T-cell (primary cell): ENCODE measurements at regions not wholly inside any gene's neighbourhood (a gene's known extent, or its start where the extent isn't known, plus 50 kb on each side); places are given as distances from the start of the nearest gene placed in this dataset.
"Not testable (repeated sequence)": the region's sequence is repeated elsewhere in the genome, so short reads cannot be mapped to it uniquely, and the experiment has no call there.

ENCODE experiments used
- ATAC-seq, 4 experiments: fragments of 200-7000 bp in 3 of 4; fragments of 150-1000 bp in 1 of 4; cut with Tn5 transposase; replicated peaks in 1 of 4; 1 replicate in 3 of 4; 2 replicates in 1 of 4; pipeline ENCODE4 v1.10.0; 2021; ENCODE audit warnings: moderate library complexity in 3 of 4, mild to moderate bottlenecking in 2 of 4, moderate number of reproducible peaks in 1 of 4
- CTCF ChIA-PET, 2 donors: fragments of 300-600 bp; sonication (Branson Sonifier 250); formaldehyde crosslinking; loops; one replicate each; lab custom pipeline; 2022; ENCODE audit warnings: antibody characterized with exemption in 2 of 2; lab: Charles Lee
- POLR2A ChIA-PET, 2 donors: fragments of 300-600 bp; sonication (Branson Sonifier 250); formaldehyde crosslinking; loops; one replicate each; lab custom pipeline; 2022; ENCODE audit warnings: antibody characterized with exemption in 2 of 2; lab: Charles Lee
- DNase-seq, 35 experiments: peaks; one replicate each; pipeline versions ENCODE4 v3.0.0 to v3.0.0-alpha.2; 2013 to 2023
- H3K27ac ChIP-seq: one replicate; pipeline ENCODE4 v1.5.1; 2013; ENCODE audit warnings: low read length
- H3K27me3 ChIP-seq, 2 experiments: replicated peaks in 1 of 2; 1 replicate in 1 of 2; 2 replicates in 1 of 2; pipeline versions ENCODE4 v1.6.1 to v1.7.0; 2013; ENCODE audit warnings: low read length in 1 of 2, mixed read lengths in 1 of 2; ENCODE audit not compliant: control insufficient read depth in 2 of 2, insufficient read depth in 2 of 2; ENCODE audit errors: extremely low read depth in 1 of 2
- H3K36me3 ChIP-seq, 2 donors: 1 replicate in 1 of 2; 2 replicates in 1 of 2; pipeline versions ENCODE4 v1.6.1 to v1.7.0; 2013; ENCODE audit warnings: low read length in 1 of 2; ENCODE audit not compliant: control insufficient read depth in 2 of 2, insufficient read depth in 1 of 2; ENCODE audit errors: extremely low read depth in 1 of 2
- H3K4me1 ChIP-seq, 2 experiments: 1 replicate in 1 of 2; 2 replicates in 1 of 2; pipeline versions ENCODE4 v1.6.1 to v1.7.0; 2013; ENCODE audit warnings: low read length in 2 of 2, mixed read lengths in 1 of 2; ENCODE audit not compliant: insufficient read depth in 2 of 2, control insufficient read depth in 1 of 2; ENCODE audit errors: extremely low read depth in 1 of 2
- H3K4me3 ChIP-seq, 2 donors: 1 replicate in 1 of 2; 2 replicates in 1 of 2; pipeline versions ENCODE4 v1.5.1 to v1.7.0; 2013; ENCODE audit warnings: mild to moderate bottlenecking in 2 of 2, low read length in 1 of 2, moderate library complexity in 1 of 2; ENCODE audit not compliant: control insufficient read depth in 1 of 2; ENCODE audit errors: extremely low read depth in 1 of 2
- H3K9me3 ChIP-seq: 2 replicates; pipeline ENCODE4 v1.7.0; 2013
- H3K27ac Mint-ChIP-seq, 2 donors: one replicate each; pipeline ENCODE4 v1.8.0; 2020 to 2021; ENCODE audit warnings: mild to moderate bottlenecking in 2 of 2, mixed read lengths in 2 of 2
- H3K27me3 Mint-ChIP-seq, 2 donors: one replicate each; pipeline ENCODE4 v1.8.0; 2021 to 2022; ENCODE audit warnings: mixed read lengths in 2 of 2
- H3K36me3 Mint-ChIP-seq: one replicate; pipeline ENCODE4 v1.8.0; 2021; ENCODE audit warnings: mixed read lengths
- H3K4me1 Mint-ChIP-seq, 3 donors: one replicate each; pipeline ENCODE4 v1.8.0; 2020 to 2022; ENCODE audit warnings: mixed read lengths in 3 of 3, mild to moderate bottlenecking in 1 of 3
- H3K4me3 Mint-ChIP-seq, 3 donors: one replicate each; pipeline ENCODE4 v1.8.0; 2020 to 2022; ENCODE audit warnings: mild to moderate bottlenecking in 3 of 3, mixed read lengths in 3 of 3, moderate library complexity in 3 of 3
- H3K9me3 Mint-ChIP-seq, 3 donors: one replicate each; pipeline ENCODE4 v1.8.0; 2020 to 2022; ENCODE audit warnings: mixed read lengths in 3 of 3
- WGBS: methylation state at CpG from one replicate; pipeline ENCODE4 v1.1.5; 2013; ENCODE audit warnings: missing lambda C conversion rate; ENCODE audit not compliant: insufficient coverage; 5-methylcytosine and 5-hydroxymethylcytosine counted together

DNA sequence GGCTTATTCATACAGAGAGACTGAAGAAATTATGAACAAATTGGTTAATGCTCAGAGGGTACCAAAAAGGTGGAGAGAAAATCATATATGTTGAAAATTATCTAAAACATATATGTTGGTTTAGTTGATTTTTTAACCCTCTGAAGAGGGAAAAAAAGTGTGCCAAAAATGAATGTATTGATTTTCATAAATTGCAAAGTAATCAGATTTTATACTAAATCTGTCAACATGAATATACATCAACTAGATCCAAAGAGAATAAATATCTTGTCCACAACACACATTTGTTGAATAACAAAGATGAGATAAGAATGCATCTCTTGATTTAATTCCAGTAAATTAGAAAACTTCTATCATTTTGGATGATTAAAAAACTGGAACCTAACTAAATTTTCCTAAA, 125.3 kb upstream of the TACR3 start:
- no peak for DNase-seq
- no peak for ATAC-seq
- no peaks in the 10 kb centered on the region for H3K27me3 Mint-ChIP-seq
- POLR2A ChIA-PET, result no interaction called here
- H3K4me1 Mint-ChIP-seq, result no peaks in the 10 kb centered on the region
- peaks cover 2 to 22% (median 22%) of the 10 kb centered on the region in 3 donors for H3K9me3 Mint-ChIP-seq
- Histone ChIP-seq H3K27me3 (no peaks in the 10 kb centered on the region), H3K4me3 (no peak overlapping the region), H3K9me3 (no peaks in the 10 kb centered on the region), H3K4me1 (no peaks in the 10 kb centered on the region), H3K36me3 (no peaks in the 10 kb centered on the region), H3K27ac (no peak overlapping the region)
- no peak overlapping the region for H3K27ac Mint-ChIP-seq
- no peaks in the 10 kb centered on the region for H3K36me3 Mint-ChIP-seq
- no peak overlapping the region for H3K4me3 Mint-ChIP-seq
- CTCF ChIA-PET, result no interaction called here

DNA sequence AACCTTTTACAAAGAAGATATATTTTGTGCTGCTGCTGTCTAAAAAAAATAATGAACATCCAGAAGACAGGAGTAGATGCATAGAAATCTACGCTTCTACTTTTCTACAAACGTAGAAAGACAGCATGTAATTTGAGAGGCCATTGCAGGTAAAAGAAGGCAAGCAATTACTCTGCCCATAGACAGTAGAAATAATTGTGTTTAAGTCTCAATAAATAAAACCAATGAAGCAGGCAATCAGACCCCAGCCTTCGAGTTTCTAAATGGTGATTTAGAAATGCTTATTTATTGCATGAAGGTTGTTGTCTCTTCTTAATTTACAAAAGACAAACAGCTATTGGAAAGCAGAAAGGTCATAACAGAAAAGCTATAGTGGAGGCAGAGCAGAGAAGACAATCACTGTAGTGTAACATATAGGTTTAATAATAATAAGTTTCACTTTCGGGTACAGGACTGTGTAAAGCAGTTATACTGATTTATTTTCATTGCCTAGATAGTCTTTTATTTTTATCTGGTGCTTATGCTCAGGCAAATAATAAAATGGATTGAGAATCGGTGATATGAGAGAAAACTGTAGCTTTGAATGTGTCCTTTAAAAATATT, 123.0 kb upstream of the TACR3 start:
- H3K36me3 ChIP-seq, result no peaks in the 10 kb centered on the region
- H3K27ac ChIP-seq, result no peak overlapping the region
- no CpG with 5 or more reads among the region's 5 CpGs for WGBS
- Mint-ChIP-seq H3K9me3 (peaks cover 7 to 13% (median 10%) of the 10 kb centered on the region in 3 donors), H3K27ac (no peak overlapping the region), H3K27me3 (no peaks in the 10 kb centered on the region), H3K36me3 (no peaks in the 10 kb centered on the region), H3K4me1 (no peaks in the 10 kb centered on the region), H3K4me3 (no peak overlapping the region)
- ChIA-PET POLR2A (no interaction called here), CTCF (no interaction called here)
- no peaks in the 10 kb centered on the region for H3K9me3 ChIP-seq
- H3K27me3 ChIP-seq, result no peaks in the 10 kb centered on the region
- H3K4me1 ChIP-seq, result no peaks in the 10 kb centered on the region
- ATAC-seq (no peak), DNase-seq (no peak)
- no peak overlapping the region for H3K4me3 ChIP-seq

DNA sequence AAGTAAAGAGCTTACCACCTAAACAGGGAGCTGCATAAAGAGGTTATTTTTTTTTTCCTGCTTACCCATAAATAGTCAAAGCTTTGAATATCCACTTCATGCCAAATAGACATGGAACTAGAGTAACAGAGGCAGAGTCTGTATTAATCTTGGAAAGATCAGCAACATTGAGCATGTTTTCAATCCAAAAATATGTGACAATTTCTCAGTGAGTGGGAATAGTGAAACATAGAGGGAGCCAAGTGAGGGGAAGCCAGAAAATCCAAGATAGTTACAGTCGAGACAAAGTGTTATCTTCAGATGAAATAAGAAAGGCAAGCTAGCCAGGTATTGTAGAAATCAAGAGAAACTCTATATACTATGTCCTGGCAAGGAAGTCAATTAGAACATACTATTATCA, 122.3 kb upstream of the TACR3 start:
- Mint-ChIP-seq H3K9me3 (peaks cover 3 to 13% (median 4%) of the 10 kb centered on the region in 3 donors), H3K4me1 (no peaks in the 10 kb centered on the region), H3K27ac (no peak overlapping the region), H3K36me3 (no peaks in the 10 kb centered on the region), H3K4me3 (no peak overlapping the region), H3K27me3 (no peaks in the 10 kb centered on the region)
- DNase-seq (no peak), ATAC-seq (no peak)
- no peak overlapping the region for H3K27ac ChIP-seq
- CTCF ChIA-PET, result no interaction called here
- H3K4me1 ChIP-seq, result no peaks in the 10 kb centered on the region
- H3K27me3 ChIP-seq, result no peaks in the 10 kb centered on the region
- WGBS, result no CpG with 5 or more reads among the region's 1 CpG
- H3K36me3 ChIP-seq, result no peaks in the 10 kb centered on the region
- no peaks in the 10 kb centered on the region for H3K9me3 ChIP-seq
- POLR2A ChIA-PET, result no interaction called here
- H3K4me3 ChIP-seq, result no peak overlapping the region

DNA sequence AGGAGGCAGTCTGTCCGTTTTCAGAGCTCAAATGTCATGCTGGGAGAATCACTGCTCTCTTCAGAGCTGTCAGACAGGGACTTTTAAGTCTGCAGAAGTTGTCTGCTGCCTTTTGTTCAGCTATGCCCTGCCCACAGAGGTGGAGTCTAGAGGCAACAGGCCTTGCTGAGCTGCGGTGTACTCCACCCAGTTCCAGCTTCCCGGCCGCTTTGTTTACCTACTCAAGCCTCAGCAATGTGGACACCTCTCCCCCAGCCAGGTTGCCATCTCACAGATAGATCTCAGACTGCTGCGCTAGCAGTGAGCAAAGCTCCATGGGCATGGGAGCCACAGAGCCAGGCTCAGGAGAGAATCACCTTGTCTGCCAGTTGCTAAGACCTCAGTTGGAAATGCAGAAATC, 90.5 kb upstream of the TACR3 start:
- H3K36me3 Mint-ChIP-seq, H3K27me3 Mint-ChIP-seq, H3K4me3 Mint-ChIP-seq, CTCF ChIA-PET, H3K4me3 ChIP-seq, H3K4me1 ChIP-seq, H3K27ac Mint-ChIP-seq, DNase-seq, H3K27ac ChIP-seq, H3K36me3 ChIP-seq, POLR2A ChIA-PET, ATAC-seq, H3K4me1 Mint-ChIP-seq, H3K9me3 ChIP-seq, H3K27me3 ChIP-seq: not testable (repeated sequence)
- H3K9me3 Mint-ChIP-seq, result peaks cover 5 to 11% (median 6%) of the 10 kb centered on the region in 3 donors
- WGBS, result 70% methylated on average over 5 of the region's 5 CpGs

DNA sequence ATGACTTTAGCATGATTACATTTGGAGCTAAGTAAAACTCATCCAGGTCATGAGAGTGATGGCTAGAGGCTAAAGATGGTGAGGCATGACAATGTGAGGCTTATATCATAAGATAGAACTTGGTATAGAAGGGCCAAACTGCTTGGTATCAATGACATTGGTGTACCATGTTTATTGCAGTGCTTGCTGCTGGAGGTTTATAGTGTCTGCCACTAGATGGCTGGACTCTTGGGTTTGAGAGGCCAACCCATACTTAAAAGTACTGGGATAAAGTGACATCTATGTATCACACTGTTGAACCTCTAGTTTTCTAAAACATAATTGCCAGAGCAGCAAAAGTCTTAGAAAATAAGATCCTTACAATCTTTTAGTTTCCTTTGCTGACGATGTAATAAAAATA, 83.0 kb upstream of the TACR3 start:
- Histone ChIP-seq H3K9me3 (no peaks in the 10 kb centered on the region), H3K36me3 (no peaks in the 10 kb centered on the region), H3K27ac (no peak overlapping the region), H3K4me1 (no peaks in the 10 kb centered on the region), H3K27me3 (no peaks in the 10 kb centered on the region), H3K4me3 (no peak overlapping the region)
- CTCF ChIA-PET, result no interaction called here
- H3K9me3 Mint-ChIP-seq, result peaks cover 7 to 14% (median 13%) of the 10 kb centered on the region in 3 donors
- no peak overlapping the region for H3K27ac Mint-ChIP-seq
- ATAC-seq, result no peak
- no peaks in the 10 kb centered on the region for H3K4me1 Mint-ChIP-seq
- no peak for DNase-seq
- H3K27me3 Mint-ChIP-seq, result no peaks in the 10 kb centered on the region
- WGBS, result no CpG with 5 or more reads among the region's 1 CpG
- POLR2A ChIA-PET, result no interaction called here
- H3K4me3 Mint-ChIP-seq, result no peak overlapping the region
- no peaks in the 10 kb centered on the region for H3K36me3 Mint-ChIP-seq

DNA sequence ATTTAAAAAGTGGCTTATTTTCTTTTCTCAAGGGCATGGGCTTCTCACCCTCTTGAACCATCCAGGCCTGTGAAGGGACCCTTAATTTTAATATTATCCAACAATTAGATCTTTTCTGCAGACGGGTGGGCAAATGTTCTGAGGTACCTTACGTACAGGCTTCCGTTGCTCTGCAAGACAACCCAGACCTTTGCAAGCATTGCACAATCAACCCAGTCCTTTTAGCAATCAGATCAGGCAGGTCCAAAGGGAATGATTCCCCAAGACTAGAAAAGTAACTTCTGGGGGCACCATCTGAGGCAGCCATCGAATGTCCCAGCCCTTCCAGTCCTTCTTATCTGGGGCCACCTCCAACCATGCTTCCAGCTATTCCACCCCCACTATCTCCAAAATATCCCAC, 67.3 kb upstream of the TACR3 start:
- DNase-seq, result no peak
- Histone ChIP-seq H3K36me3 (no peaks in the 10 kb centered on the region), H3K4me1 (no peaks in the 10 kb centered on the region), H3K9me3 (peaks cover 4% of the 10 kb centered on the region), H3K4me3 (no peak overlapping the region), H3K27ac (no peak overlapping the region), H3K27me3 (no peaks in the 10 kb centered on the region)
- Mint-ChIP-seq H3K36me3 (no peaks in the 10 kb centered on the region), H3K4me1 (no peaks in the 10 kb centered on the region), H3K4me3 (no peak overlapping the region), H3K27me3 (no peaks in the 10 kb centered on the region), H3K9me3 (peaks cover 0 to 21% (median 12%) of the 10 kb centered on the region in 3 donors), H3K27ac (no peak overlapping the region)
- WGBS, result 82% methylated on average over 4 of the region's 4 CpGs
- CTCF ChIA-PET, result no interaction called here
- ATAC-seq, result no peak
- POLR2A ChIA-PET, result no interaction called here

DNA sequence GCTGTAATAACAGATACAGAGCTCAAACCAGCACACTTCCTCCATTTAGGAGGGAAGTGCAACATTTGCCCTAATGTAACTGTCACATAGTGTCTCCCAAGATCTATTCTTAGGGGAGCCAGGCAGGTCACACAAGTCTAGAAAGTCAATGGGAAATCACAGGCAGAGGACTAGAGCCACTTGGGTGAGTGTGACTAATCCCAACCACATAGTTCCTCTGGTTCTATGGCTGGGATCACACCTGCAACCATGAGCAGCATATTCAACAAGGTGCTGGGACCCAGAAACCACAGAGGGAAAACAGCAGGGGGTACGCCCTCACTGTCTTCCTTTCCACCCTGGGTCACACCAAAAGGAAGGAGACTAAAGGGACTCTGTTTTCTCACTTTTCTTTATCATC, 66.8 kb upstream of the TACR3 start:
- ChIA-PET CTCF (no interaction called here), POLR2A (no interaction called here)
- Histone ChIP-seq H3K4me1 (no peaks in the 10 kb centered on the region), H3K27me3 (no peaks in the 10 kb centered on the region), H3K27ac (no peak overlapping the region), H3K36me3 (no peaks in the 10 kb centered on the region), H3K4me3 (no peak overlapping the region), H3K9me3 (peaks cover 4% of the 10 kb centered on the region)
- H3K9me3 Mint-ChIP-seq, result peaks cover 0 to 21% (median 12%) of the 10 kb centered on the region in 3 donors
- DNase-seq, result no peak
- no peaks in the 10 kb centered on the region for H3K36me3 Mint-ChIP-seq
- no peak overlapping the region for H3K4me3 Mint-ChIP-seq
- H3K4me1 Mint-ChIP-seq, result no peaks in the 10 kb centered on the region
- ATAC-seq, result no peak
- H3K27ac Mint-ChIP-seq, result no peak overlapping the region
- WGBS, result 40% methylated on average over 1 of the region's 1 CpG
- H3K27me3 Mint-ChIP-seq, result no peaks in the 10 kb centered on the region
